MM.1S (cell line): ENCODE measurements at regions not wholly inside any gene's neighbourhood (a gene's known extent, or its start where the extent isn't known, plus 50 kb on each side); places are given as distances from the start of the nearest gene placed in this dataset.

ENCODE experiments used
- EZH2 ChIP-seq: fragments of 300-600 bp; sonication (generic); optimal IDR thresholded peaks from 2 replicates; pipeline ENCODE3; 2017; ENCODE audit warnings: low read depth, mild to moderate bottlenecking, antibody characterized with exemption, low read length, mixed read lengths
- EZH2phosphoT487 ChIP-seq: fragments of 300-600 bp; sonication (generic); IDR thresholded peaks from 2 replicates; pipeline ENCODE4 v1.6.1; 2018; ENCODE audit warnings: antibody characterized with exemption, low read length
- TF ChIP-seq, protein P1 (sequence below): fragments of 300-600 bp; sonication (generic); IDR thresholded peaks from 2 replicates; pipeline ENCODE4 v1.5.1; 2016; ENCODE audit warnings: antibody characterized with exemption, low read length, mixed read lengths

DNA sequence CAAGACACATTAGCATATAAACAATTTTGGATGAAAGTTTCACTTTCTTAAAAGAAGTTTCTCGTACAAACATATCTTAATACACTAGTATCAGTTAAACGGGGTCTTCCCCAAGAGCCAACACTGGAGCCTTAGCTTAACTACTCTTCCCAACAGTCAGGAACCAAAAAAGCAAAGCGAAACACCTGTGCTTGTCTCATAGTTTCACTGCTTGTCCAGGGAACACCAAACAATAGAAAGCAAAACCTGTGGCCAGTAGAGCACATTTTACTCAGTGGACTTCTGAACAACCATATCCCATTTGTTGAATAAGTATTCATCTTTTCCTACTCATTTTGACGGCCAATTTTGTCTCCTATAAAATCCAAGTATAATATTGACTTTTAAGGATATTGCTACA is 391.4 kb downstream of the ELAVL2 start:
- TF ChIP-seq, protein P1, sequence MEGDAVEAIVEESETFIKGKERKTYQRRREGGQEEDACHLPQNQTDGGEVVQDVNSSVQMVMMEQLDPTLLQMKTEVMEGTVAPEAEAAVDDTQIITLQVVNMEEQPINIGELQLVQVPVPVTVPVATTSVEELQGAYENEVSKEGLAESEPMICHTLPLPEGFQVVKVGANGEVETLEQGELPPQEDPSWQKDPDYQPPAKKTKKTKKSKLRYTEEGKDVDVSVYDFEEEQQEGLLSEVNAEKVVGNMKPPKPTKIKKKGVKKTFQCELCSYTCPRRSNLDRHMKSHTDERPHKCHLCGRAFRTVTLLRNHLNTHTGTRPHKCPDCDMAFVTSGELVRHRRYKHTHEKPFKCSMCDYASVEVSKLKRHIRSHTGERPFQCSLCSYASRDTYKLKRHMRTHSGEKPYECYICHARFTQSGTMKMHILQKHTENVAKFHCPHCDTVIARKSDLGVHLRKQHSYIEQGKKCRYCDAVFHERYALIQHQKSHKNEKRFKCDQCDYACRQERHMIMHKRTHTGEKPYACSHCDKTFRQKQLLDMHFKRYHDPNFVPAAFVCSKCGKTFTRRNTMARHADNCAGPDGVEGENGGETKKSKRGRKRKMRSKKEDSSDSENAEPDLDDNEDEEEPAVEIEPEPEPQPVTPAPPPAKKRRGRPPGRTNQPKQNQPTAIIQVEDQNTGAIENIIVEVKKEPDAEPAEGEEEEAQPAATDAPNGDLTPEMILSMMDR, result no peak
- no peak for TF ChIP-seq EZH2
- TF ChIP-seq EZH2phosphoT487, result no peak
